Duodenal mucosa (tissue), 2 donors: ENCODE measurements at regions not wholly inside any gene's neighbourhood (a gene's known extent, or its start where the extent isn't known, plus 50 kb on each side); places are given as distances from the start of the nearest gene placed in this dataset.

Source experiments
- H3K27ac ChIP-seq: one replicate; pipeline ENCODE4 v1.7.0; 2013; ENCODE audit warnings: low read depth, low read length
- H3K27me3 ChIP-seq, 2 donors: one replicate each; pipeline ENCODE4 v1.7.0; 2013; ENCODE audit warnings: low read length in 2 of 2, control low read depth in 1 of 2; ENCODE audit not compliant: insufficient read depth in 2 of 2, control insufficient read depth in 1 of 2
- H3K36me3 ChIP-seq, 2 donors: one replicate each; pipeline ENCODE4 v1.7.0; 2013; ENCODE audit warnings: low read length in 2 of 2, control low read depth in 1 of 2; ENCODE audit not compliant: insufficient read depth in 2 of 2, control insufficient read depth in 1 of 2
- H3K4me1 ChIP-seq, 2 donors: one replicate each; pipeline ENCODE4 v1.7.0; 2013; ENCODE audit warnings: low read length in 2 of 2, control low read depth in 1 of 2; ENCODE audit not compliant: insufficient read depth in 2 of 2, control insufficient read depth in 1 of 2
- H3K4me3 ChIP-seq, 2 donors: one replicate each; pipeline ENCODE4 v1.7.0; 2013; ENCODE audit warnings: low read length in 2 of 2, low read depth in 1 of 2
- H3K9ac ChIP-seq, 2 donors: one replicate each; pipeline ENCODE4 v1.7.0; 2013; ENCODE audit warnings: low read length in 2 of 2, low read depth in 1 of 2
- H3K9me3 ChIP-seq, 2 donors: one replicate each; pipeline ENCODE4 v1.7.0; 2013; ENCODE audit warnings: low read length in 2 of 2, control low read depth in 1 of 2; ENCODE audit not compliant: control insufficient read depth in 1 of 2

- no peak overlapping the region for H3K27ac ChIP-seq
- H3K9ac ChIP-seq, result no peak overlapping the region
- H3K27me3 ChIP-seq, result peaks cover 3 to 13% of the 10 kb centered on the region in 2 donors
- H3K4me3 ChIP-seq, result no peak overlapping the region
- H3K4me1 ChIP-seq, result no peaks in the 10 kb centered on the region
- no peaks in the 10 kb centered on the region for H3K9me3 ChIP-seq
- H3K36me3 ChIP-seq, result no peaks in the 10 kb centered on the region
Observed at GRCh38 chr6:28719275-28719940, 193.7 kb downstream of the GPX5 start.

GRCh38 chr6:28720357-28721231 is 194.9 kb downstream of the GPX5 start:
- Histone ChIP-seq H3K9me3 (no peaks in the 10 kb centered on the region), H3K36me3 (no peaks in the 10 kb centered on the region), H3K27ac (no peak overlapping the region), H3K4me3 (no peak overlapping the region), H3K27me3 (peaks cover 3 to 15% of the 10 kb centered on the region in 2 donors), H3K9ac (no peak overlapping the region), H3K4me1 (no peaks in the 10 kb centered on the region)

- Histone ChIP-seq H3K27me3 (peaks cover 3 to 20% of the 10 kb centered on the region in 2 donors), H3K4me1 (no peaks in the 10 kb centered on the region)
Observed at GRCh38 chr6:28721372-28721771, 195.7 kb downstream of the GPX5 start.

GRCh38 chr6:28724395-28724794 is 198.7 kb downstream of the GPX5 start:
- Histone ChIP-seq H3K9ac (no peak overlapping the region), H3K36me3 (no peaks in the 10 kb centered on the region), H3K9me3 (no peaks in the 10 kb centered on the region), H3K27ac (no peak overlapping the region), H3K27me3 (peaks cover 8 to 27% of the 10 kb centered on the region in 2 donors), H3K4me3 (no peak overlapping the region), H3K4me1 (no peaks in the 10 kb centered on the region)

More at GRCh38 chr6:28721372-28721771, 195.7 kb downstream of the GPX5 start:
- Histone ChIP-seq H3K36me3 (no peaks in the 10 kb centered on the region), H3K27ac (no peak overlapping the region), H3K9me3 (no peaks in the 10 kb centered on the region), H3K9ac (no peak overlapping the region), H3K4me3 (no peak overlapping the region)

- no peak overlapping the region for H3K4me3 ChIP-seq
- no peak overlapping the region for H3K27ac ChIP-seq
- H3K9ac ChIP-seq, result no peak overlapping the region
- H3K27me3 ChIP-seq, result peaks cover 8 to 34% of the 10 kb centered on the region in 2 donors
- no peaks in the 10 kb centered on the region for H3K36me3 ChIP-seq
- H3K9me3 ChIP-seq, result no peaks in the 10 kb centered on the region
- H3K4me1 ChIP-seq, result no peaks in the 10 kb centered on the region
Observed at GRCh38 chr6:28725274-28725809, 198.4 kb downstream of the TRIM27 start.

- H3K27me3 ChIP-seq, result peaks cover 8 to 33% of the 10 kb centered on the region in 2 donors
- H3K9me3 ChIP-seq, result no peaks in the 10 kb centered on the region
- no peaks in the 10 kb centered on the region for H3K4me1 ChIP-seq
- H3K4me3 ChIP-seq, result no peak overlapping the region
- no peak overlapping the region for H3K9ac ChIP-seq
- H3K36me3 ChIP-seq, result no peaks in the 10 kb centered on the region
- H3K27ac ChIP-seq, result no peak overlapping the region
Observed at GRCh38 chr6:28725890-28726348, 197.9 kb downstream of the TRIM27 start.

- Histone ChIP-seq H3K27ac (no peak overlapping the region), H3K9me3 (no peaks in the 10 kb centered on the region), H3K36me3 (no peaks in the 10 kb centered on the region)
Observed at GRCh38 chr6:28726569-28727309, 197.0 kb downstream of the TRIM27 start.

GRCh38 chr6:28727559-28728211 is 196.1 kb downstream of the TRIM27 start:
- no peaks in the 10 kb centered on the region for H3K9me3 ChIP-seq
- no peak overlapping the region for H3K9ac ChIP-seq
- H3K36me3 ChIP-seq, result no peaks in the 10 kb centered on the region
- no peak overlapping the region for H3K4me3 ChIP-seq
- no peak overlapping the region for H3K27ac ChIP-seq
- H3K4me1 ChIP-seq, result no peaks in the 10 kb centered on the region
- peaks cover 15 to 33% of the 10 kb centered on the region in 2 donors for H3K27me3 ChIP-seq

More at GRCh38 chr6:28726569-28727309, 197.0 kb downstream of the TRIM27 start:
- no peak overlapping the region for H3K4me3 ChIP-seq
- H3K4me1 ChIP-seq, result no peaks in the 10 kb centered on the region
- H3K9ac ChIP-seq, result no peak overlapping the region
- peaks cover 15 to 35% of the 10 kb centered on the region in 2 donors for H3K27me3 ChIP-seq

- no peaks in the 10 kb centered on the region for H3K36me3 ChIP-seq
- no peak overlapping the region for H3K27ac ChIP-seq
- no peaks in the 10 kb centered on the region for H3K9me3 ChIP-seq
- H3K4me1 ChIP-seq, result no peaks in the 10 kb centered on the region
- H3K4me3 ChIP-seq, result peak overlapping the region; percentile 71 to 77
- no peak overlapping the region for H3K9ac ChIP-seq
- peaks cover 23 to 38% of the 10 kb centered on the region in 2 donors for H3K27me3 ChIP-seq
Observed at GRCh38 chr6:28729501-28730402, 194.0 kb downstream of the TRIM27 start.
